Brain microvascular endothelial cell (primary cell): ENCODE measurements at regions not wholly inside any gene's neighbourhood (a gene's known extent, or its start where the extent isn't known, plus 50 kb on each side); places are given as distances from the start of the nearest gene placed in this dataset.
A peak's percentile ranks its signal among the peaks of the same experiment; 100 is the strongest.
"Not testable (repeated sequence)": the region's sequence is repeated elsewhere in the genome, so short reads cannot be mapped to it uniquely, and the experiment has no call there.

Experiments used
- DNase-seq: peaks from one replicate; pipeline ENCODE4 v3.0.0-alpha.2; 2020
- H3K27ac ChIP-seq: fragments of 250-450 bp; sonication (Bioruptor Pico); 2 replicates; pipeline ENCODE4 v1.5.1; 2020; ENCODE audit warnings: mild to moderate bottlenecking, moderate library complexity
- H3K27me3 ChIP-seq: fragments of 250-450 bp; sonication (Bioruptor Pico); replicated peaks from 2 replicates; pipeline ENCODE4 v1.5.1; 2020; ENCODE audit warnings: mild to moderate bottlenecking
- H3K36me3 ChIP-seq: fragments of 250-450 bp; sonication (Bioruptor Pico); replicated peaks from 2 replicates; pipeline ENCODE4 v1.5.1; 2020; ENCODE audit warnings: mild to moderate bottlenecking
- H3K4me3 ChIP-seq: 2 replicates; pipeline ENCODE4 v1.5.1; 2011; ENCODE audit warnings: low read depth, mild to moderate bottlenecking, control low read depth, low read length, moderate library complexity
- in situ Hi-C: cut with HindIII; loops from 2 replicates; pipeline ENCODE4 v1.10.0; 2017; ENCODE audit warnings: low sequenced_read_pairs, low pct_ligation_motif_present
- TF ChIP-seq, protein P1 (sequence below): IDR thresholded peaks from 2 replicates; pipeline ENCODE4 v1.5.1; 2011; ENCODE audit warnings: low read depth, mild to moderate bottlenecking, moderate library complexity, low read length, control low read depth, inconsistent platforms; ENCODE audit errors: missing control alignments

DNA sequence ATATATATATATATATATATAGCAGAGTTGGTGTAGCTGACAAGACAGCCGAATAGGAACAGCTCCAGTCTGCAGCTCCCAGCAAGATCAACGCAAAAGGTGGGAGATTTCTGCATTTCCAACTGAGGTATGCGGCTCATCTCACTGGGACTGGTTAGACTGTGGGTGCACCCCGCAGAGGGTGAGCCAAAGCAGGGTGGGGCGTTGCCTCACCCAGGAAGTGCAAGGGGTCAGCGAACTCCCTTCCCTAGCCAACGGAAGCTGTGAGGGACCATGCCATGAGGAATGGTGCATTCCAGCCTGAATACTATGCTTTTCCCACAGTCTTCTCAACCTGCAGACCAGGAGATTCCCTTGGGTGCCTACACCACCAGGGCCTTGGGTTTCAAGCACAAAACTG, 81.7 kb upstream of the ST3GAL6 start:
- Histone ChIP-seq H3K27me3 (no peaks in the 10 kb centered on the region), H3K4me3 (no peak overlapping the region), H3K27ac (no peak overlapping the region), H3K36me3 (no peaks in the 10 kb centered on the region)
- DNase-seq = no peak
- TF ChIP-seq, protein P1, sequence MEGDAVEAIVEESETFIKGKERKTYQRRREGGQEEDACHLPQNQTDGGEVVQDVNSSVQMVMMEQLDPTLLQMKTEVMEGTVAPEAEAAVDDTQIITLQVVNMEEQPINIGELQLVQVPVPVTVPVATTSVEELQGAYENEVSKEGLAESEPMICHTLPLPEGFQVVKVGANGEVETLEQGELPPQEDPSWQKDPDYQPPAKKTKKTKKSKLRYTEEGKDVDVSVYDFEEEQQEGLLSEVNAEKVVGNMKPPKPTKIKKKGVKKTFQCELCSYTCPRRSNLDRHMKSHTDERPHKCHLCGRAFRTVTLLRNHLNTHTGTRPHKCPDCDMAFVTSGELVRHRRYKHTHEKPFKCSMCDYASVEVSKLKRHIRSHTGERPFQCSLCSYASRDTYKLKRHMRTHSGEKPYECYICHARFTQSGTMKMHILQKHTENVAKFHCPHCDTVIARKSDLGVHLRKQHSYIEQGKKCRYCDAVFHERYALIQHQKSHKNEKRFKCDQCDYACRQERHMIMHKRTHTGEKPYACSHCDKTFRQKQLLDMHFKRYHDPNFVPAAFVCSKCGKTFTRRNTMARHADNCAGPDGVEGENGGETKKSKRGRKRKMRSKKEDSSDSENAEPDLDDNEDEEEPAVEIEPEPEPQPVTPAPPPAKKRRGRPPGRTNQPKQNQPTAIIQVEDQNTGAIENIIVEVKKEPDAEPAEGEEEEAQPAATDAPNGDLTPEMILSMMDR = no peak
- in situ Hi-C loops = no loop called here

DNA sequence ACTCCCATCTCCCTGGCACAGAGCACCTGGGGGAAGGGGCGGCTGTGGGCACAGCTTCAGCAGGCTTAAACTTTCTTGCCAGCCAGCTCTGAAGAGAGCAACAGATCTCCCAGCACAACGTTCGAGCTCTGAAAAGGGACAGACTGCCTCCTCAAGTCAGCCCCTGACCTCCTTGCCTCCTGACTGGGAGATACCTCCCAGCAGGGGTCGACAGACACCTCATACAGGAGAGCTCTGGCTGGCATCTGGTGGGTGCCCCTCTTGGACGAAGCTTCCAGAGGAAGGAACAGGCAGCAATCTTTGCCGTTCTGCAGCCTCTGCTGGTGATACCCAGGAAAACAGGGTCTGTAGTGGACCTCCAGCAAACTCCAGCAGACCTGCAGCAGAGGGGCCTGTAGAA, 80.7 kb upstream of the ST3GAL6 start:
- H3K27ac ChIP-seq, in situ Hi-C loops, H3K36me3 ChIP-seq: not testable (repeated sequence)

DNA sequence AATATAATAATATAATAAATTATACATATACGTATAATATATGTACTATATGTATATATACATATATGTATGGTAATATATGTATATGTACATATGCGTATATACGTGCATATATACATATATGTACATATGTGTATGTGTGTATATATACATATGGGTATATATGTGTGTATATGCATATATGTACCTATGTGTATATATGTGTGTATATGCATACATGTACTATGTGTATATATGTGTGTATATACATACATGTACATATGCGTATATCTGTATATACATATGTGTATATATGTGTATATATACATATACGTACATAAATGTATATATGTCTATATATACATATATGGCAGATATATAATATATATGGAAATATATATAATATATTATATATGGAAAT, 74.8 kb upstream of the ST3GAL6 start:
- no peaks in the 10 kb centered on the region for H3K27me3 ChIP-seq
- no peaks in the 10 kb centered on the region for H3K36me3 ChIP-seq
- no peak overlapping the region for H3K4me3 ChIP-seq
- no peak for DNase-seq
- in situ Hi-C loops = no loop called here
- no peak overlapping the region for H3K27ac ChIP-seq
- TF ChIP-seq, protein P1 = no peak

More for the DNA sequence above, 80.7 kb upstream of the ST3GAL6 start:
- H3K27me3 ChIP-seq, DNase-seq, H3K4me3 ChIP-seq: not testable (repeated sequence)

DNA sequence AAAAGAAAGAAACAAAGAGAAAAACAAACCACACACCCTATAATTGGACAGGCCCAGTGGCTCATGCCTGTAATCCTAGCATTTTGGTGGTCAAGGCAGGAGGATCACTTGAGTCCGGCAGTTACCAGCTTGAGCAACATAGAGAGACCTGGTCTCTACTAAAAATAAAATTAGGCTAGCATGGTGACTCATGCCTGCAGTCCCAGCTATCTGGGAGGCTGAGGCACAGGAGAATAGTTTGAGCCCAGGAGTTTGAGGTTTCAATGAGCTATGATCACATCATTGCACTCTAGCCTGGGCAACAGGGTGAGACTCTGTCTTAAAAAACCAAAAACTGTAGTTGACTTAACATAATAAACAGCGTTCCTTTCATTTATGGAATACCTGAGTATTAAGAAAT, 72.3 kb upstream of the ST3GAL6 start:
- no peaks in the 10 kb centered on the region for H3K36me3 ChIP-seq
- peak; percentile 54 for DNase-seq
- H3K27me3 ChIP-seq = no peaks in the 10 kb centered on the region
- in situ Hi-C loops = no loop called here
- no peak overlapping the region for H3K4me3 ChIP-seq
- H3K27ac ChIP-seq = peak overlapping the region; percentile 40
- TF ChIP-seq, protein P1 = no peak

DNA sequence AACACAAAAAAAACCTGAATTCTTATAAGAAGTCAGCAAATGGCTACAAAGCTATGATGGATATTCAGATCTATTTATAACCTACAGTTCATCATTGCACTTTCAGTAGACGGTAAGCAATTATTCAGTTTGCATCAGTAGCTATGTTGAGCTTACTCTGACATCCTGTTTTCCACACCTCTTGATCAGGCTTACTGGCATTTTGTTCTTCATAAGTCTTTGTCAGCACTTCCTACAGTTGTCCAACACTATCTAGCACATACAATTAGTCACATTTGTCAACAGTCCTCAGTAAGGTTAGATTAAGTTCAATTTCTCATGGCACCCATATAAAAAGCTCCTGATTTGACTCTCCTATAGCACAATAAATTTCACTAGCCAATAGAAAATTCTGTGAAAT, 71.2 kb upstream of the ST3GAL6 start:
- in situ Hi-C loops = no loop called here
- TF ChIP-seq, protein P1 = no peak
- DNase-seq = peak; percentile 31
- no peaks in the 10 kb centered on the region for H3K27me3 ChIP-seq
- H3K27ac ChIP-seq = no peak overlapping the region
- no peak overlapping the region for H3K4me3 ChIP-seq
- no peaks in the 10 kb centered on the region for H3K36me3 ChIP-seq

DNA sequence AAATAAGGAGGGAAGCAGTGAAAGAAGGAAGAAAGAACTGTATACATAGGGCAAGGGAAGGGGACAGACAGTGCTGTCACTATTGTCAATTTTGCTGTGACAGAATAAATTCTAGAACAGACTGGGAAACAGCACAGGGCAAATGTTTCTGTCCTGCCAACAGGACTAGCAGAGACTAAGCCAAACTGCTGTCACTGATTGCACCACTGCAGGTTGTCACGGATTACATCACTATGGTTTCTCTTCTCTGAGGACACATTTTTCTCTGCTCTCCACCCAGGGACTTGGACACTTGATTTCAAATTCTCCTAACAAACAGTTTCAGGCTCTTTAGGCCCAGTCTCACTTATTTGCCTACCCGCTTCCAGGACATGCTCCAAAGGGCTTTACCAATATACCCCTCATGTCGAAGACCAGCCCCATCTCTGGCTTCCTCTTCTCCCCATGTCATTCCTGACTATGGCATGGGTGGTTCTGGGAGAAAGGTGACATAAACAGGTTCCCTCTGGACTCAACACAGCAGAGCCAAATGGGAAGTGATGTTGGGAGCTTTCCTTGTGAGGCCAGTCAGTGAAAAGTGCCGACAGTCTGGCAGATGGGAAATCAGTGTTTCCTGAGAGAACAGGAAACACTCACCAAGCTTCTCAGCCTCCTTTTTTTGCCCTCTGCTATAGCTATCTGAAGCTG, 70.2 kb upstream of the ST3GAL6 start:
- DNase-seq = no peak
- in situ Hi-C loops = no loop called here
- Histone ChIP-seq H3K4me3 (no peak overlapping the region), H3K27me3 (no peaks in the 10 kb centered on the region), H3K27ac (no peak overlapping the region), H3K36me3 (no peaks in the 10 kb centered on the region)
- TF ChIP-seq, protein P1 = no peak
